ENCODE measurements at regions not wholly inside any gene's neighbourhood (a gene's known extent, or its start where the extent isn't known, plus 50 kb on each side); places are given as distances from the start of the nearest gene placed in this dataset.

- TF ChIP-seq POLR2AphosphoS5 (IDR thresholded peaks at IDR 0.05; ENCODE audit: borderline replicate concordance, low read depth, low read length) (no peak), EZH2 (IDR thresholded peaks at IDR 0.05) (no peak)
These were observed 128.1 kb upstream of the FAM174A start for GRCh38 chr5:100407053-100407452.
